ENCODE measurements at regions not wholly inside any gene's neighbourhood (a gene's known extent, or its start where the extent isn't known, plus 50 kb on each side); places are given as distances from the start of the nearest gene placed in this dataset.

- no peak for TF ChIP-seq CTCF (IDR thresholded peaks at IDR 0.05; ENCODE audit: insufficient read depth, low read length, poor library complexity, severe bottlenecking)
- no peak for DNase-seq (ENCODE audit: low read depth)
- no peaks in the 10 kb centered on the region for H3K36me3 ChIP-seq (ENCODE audit: control insufficient read depth, insufficient read depth, low read length)
- H3K27me3 ChIP-seq (ENCODE audit: control insufficient read depth, insufficient read depth, low read length), result no peaks in the 10 kb centered on the region
- H3K4me3 ChIP-seq (ENCODE audit: low read depth, low read length), result no peak overlapping the region
These were observed 241.6 kb upstream of the BTBD3 start for GRCh38 chr20:11675920-11676629.

GRCh38 chr20:11676630-11677287 lies 240.9 kb upstream of the BTBD3 start:
- H3K36me3 ChIP-seq (ENCODE audit: control insufficient read depth, insufficient read depth, low read length), result no peaks in the 10 kb centered on the region
- peak; percentile 89 for TF ChIP-seq CTCF (IDR thresholded peaks at IDR 0.05; ENCODE audit: insufficient read depth, low read length, poor library complexity, severe bottlenecking)

DNA sequence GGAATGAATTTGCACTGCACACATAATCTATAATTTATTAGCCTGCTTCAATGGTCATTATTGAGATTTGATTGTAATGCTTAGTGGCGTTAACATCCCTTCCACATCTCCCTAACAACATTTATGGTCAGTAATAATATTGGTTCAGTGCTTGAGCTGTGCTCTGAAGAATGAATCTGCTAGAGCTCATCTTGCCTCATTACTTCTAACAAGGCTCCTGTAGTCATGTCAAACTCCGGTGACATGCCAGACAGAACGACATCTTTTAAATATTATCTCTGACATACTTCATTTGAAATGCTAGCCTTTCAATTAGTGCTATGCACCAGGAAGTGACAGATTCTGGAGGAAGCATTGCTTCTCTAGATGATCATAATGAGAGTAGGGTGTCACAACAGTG lies 240.3 kb upstream of the BTBD3 start:
- no peak for DNase-seq (ENCODE audit: low read depth)
- Histone ChIP-seq H3K27me3 (ENCODE audit: control insufficient read depth, insufficient read depth, low read length) (no peaks in the 10 kb centered on the region), H3K36me3 (ENCODE audit: control insufficient read depth, insufficient read depth, low read length) (no peaks in the 10 kb centered on the region), H3K4me3 (ENCODE audit: low read depth, low read length) (no peak overlapping the region)
- no peak for TF ChIP-seq CTCF (IDR thresholded peaks at IDR 0.05; ENCODE audit: insufficient read depth, low read length, poor library complexity, severe bottlenecking)

More at GRCh38 chr20:11676630-11677287, 240.9 kb upstream of the BTBD3 start:
- DNase-seq (ENCODE audit: low read depth), result no peak
- Histone ChIP-seq H3K27me3 (ENCODE audit: control insufficient read depth, insufficient read depth, low read length) (no peaks in the 10 kb centered on the region), H3K4me3 (ENCODE audit: low read depth, low read length) (no peak overlapping the region)

DNA sequence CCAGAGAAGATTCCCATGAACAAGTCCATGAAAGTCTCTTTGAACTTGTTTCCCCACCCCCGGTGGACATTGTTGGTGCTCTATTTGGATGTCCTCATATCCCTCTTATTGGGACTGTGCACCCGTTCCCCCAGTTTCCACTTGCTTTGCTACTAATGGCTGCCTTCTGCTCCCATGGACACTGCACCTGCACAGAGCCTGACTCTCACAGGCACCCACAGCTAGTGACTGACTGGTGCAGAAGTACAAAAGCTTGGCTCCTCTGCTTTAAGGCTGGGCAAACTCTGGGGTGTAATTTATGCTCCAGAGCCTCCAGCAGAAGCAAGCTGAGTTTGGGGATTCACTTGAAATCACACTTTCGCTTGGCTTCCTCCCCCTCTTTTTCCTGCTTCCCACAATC lies 239.9 kb upstream of the BTBD3 start:
- TF ChIP-seq CTCF (IDR thresholded peaks at IDR 0.05; ENCODE audit: insufficient read depth, low read length, poor library complexity, severe bottlenecking), result no peak
- Histone ChIP-seq H3K4me3 (ENCODE audit: low read depth, low read length) (no peak overlapping the region), H3K27me3 (ENCODE audit: control insufficient read depth, insufficient read depth, low read length) (no peaks in the 10 kb centered on the region), H3K36me3 (ENCODE audit: control insufficient read depth, insufficient read depth, low read length) (no peaks in the 10 kb centered on the region)
- no peak for DNase-seq (ENCODE audit: low read depth)

DNA sequence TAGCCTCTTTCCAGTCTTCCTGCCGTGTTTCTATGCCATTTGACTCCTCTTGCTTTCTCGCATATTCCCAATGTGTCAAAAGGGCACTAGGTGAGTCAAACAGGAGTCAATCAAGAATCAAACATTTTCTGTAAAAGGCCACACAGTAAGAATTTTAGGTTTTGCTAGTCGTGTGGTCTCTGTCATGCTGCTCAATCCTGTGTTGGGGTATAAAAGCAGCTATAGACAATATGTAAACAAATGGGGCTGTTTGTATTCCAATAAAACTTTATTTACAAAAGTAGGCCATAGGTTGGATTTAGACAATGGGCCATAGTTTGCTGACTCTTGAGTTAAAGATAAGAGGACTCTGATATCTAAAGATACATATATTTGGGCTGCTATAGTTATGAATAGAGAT lies 235.4 kb upstream of the BTBD3 start:
- Histone ChIP-seq H3K4me3 (ENCODE audit: low read depth, low read length) (no peak overlapping the region), H3K36me3 (ENCODE audit: control insufficient read depth, insufficient read depth, low read length) (no peaks in the 10 kb centered on the region), H3K27me3 (ENCODE audit: control insufficient read depth, insufficient read depth, low read length) (no peaks in the 10 kb centered on the region)
- no peak for DNase-seq (ENCODE audit: low read depth)
- TF ChIP-seq CTCF (IDR thresholded peaks at IDR 0.05; ENCODE audit: insufficient read depth, low read length, poor library complexity, severe bottlenecking), result no peak
